HG03175 (cell line): ENCODE measurements at regions not wholly inside any gene's neighbourhood (a gene's known extent, or its start where the extent isn't known, plus 50 kb on each side); places are given as distances from the start of the nearest gene placed in this dataset.
"Not testable (repeated sequence)": the region's sequence is repeated elsewhere in the genome, so short reads cannot be mapped to it uniquely, and the experiment has no call there.

Experiments
- ATAC-seq: cut with Tn5 transposase; IDR thresholded peaks from one replicate; pipeline ENCODE4 v1.9.1; 2021; ENCODE audit warnings: mild to moderate bottlenecking, moderate library complexity; ENCODE audit not compliant: unreplicated experiment

DNA sequence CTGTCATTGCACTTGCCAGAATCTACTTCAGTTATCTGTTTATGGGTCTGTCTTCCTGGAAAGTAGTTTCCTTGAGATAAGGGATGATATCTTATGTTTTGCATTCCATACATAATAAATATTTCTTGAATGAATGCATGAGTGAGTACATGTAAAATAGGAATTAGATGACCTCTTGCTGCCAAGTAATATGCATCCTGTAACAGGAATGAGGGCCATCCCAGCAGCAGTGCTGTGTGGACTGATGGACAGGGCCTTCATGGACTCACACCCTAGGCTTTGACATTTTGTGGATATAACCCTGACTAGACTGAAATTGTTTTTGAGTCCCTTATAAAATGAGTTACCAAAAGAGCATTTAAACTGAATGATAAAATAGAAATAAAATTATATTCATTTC is 77.2 kb upstream of the NEIL3 start:
- no peak for ATAC-seq

DNA sequence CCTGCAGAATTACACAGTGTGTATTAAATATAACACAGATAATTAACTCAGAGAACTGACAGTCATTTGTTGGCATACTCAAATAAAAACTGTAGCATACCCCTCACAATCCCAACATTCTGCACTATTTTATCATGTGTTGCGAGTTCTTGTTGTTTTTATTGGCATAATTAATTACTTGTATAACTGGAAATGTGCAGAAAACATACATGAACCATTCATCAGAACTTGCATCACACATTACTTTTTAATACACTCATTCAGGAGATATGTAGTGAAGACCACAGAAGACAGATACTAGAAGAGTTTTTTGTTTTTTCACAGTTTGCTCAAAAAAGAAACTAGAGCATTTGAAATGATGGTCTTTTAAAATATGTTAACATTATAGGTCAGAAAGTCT is 74.6 kb upstream of the NEIL3 start:
- ATAC-seq = no peak

DNA sequence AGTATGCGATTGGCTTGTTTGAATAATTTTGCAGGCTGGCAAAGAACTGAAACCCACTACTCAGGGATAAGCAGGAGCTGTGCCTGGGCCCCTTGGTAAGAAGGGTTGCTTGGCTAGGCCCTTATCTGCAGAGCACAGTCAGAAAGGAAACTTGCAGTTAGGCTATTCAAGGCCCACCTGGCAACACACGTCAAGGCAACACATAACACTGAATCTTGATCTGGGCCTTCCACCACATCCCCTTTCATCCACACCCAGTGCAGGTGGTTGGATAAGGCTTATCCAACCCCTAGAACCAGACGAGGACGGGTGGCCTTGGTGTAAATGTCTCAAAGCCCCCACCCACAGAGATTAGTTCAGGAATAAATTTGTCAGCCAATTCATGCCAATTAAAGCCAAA is 72.8 kb upstream of the NEIL3 start:
- no peak for ATAC-seq

DNA sequence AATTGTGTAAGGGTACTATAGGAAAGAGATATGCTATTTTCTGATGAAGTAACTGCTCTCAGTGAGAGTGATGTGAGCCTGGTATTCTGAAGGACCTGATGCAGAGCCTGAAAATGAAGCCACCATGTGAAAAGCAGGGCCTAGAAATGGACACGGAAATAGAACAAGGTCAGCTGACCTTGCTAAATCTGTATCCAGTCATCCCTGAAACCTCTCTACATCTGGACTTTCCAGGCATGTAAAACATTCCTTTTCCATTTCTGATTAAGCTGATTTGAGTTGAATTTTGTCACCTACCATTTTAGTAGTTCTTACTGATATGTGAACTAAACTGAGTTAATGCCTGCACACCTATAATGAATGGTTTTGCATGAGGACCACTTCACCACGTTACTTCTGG is 72.4 kb upstream of the NEIL3 start:
- ATAC-seq = no peak

DNA sequence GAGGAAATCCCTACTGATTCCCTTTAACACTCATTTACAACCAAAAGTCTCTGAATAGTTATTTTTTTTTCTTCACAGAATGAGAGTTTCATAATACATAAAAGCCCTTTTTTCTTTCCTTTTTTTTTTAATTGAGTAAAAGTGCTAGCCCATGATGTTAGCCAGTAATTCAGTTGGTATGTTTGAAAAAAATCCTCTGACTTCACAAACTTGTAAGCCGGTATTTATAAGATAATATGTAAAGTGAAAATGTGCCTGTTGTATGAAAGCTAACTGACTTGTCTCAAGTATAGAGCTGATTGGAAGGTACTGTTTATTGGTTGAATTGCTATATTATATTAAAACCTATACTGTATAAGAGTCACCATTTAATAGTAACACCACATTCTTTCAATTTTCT is 70.2 kb upstream of the NEIL3 start:
- no peak for ATAC-seq

DNA sequence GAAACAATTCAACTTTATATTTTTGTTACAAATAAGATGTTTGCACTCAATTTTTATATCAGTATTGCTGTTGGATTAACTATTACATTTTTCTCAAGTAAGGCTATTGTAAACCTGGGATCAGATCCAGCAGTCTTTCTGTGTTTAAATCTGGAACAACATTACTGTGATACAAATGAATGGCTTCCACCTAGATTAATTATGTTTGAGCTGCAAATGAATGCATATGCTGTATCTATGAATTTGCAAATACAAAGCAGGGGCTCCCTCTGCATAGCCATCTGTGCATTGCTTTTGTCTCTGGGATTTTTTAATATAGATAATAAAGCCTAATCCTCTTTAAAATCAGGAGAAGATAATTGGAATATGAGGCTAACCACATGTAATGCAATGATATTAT is 69.8 kb upstream of the NEIL3 start:
- no peak for ATAC-seq

DNA sequence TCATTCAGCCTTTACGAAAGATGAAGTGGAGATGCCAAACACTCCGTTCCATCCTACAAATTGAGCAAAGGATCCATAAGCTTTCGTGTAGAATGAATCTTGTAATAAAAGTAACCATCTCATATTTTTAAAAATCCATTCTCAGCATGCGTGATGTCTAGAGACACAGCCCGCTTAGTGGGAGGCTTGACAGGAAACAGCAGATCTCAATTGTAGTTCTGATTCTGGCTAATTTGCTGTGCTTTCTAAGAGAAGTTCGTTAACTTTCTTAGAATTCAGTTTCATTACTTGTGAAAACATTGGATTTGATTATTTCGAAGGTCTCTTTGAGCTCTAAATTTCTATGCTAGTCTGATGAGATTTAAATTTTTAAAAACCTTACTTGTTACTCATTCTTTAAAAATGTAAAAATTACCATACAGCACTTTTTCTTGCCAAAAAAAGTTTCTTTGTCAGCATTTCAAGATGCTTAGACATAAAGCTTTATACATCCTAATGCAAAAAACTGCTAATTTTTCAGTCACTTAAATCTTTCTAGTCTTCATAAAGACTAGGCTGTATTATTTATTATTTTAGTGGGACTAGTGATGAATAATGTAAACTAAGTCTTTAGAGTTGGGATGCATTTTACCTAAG is 66.9 kb upstream of the NEIL3 start:
- ATAC-seq = no peak

DNA sequence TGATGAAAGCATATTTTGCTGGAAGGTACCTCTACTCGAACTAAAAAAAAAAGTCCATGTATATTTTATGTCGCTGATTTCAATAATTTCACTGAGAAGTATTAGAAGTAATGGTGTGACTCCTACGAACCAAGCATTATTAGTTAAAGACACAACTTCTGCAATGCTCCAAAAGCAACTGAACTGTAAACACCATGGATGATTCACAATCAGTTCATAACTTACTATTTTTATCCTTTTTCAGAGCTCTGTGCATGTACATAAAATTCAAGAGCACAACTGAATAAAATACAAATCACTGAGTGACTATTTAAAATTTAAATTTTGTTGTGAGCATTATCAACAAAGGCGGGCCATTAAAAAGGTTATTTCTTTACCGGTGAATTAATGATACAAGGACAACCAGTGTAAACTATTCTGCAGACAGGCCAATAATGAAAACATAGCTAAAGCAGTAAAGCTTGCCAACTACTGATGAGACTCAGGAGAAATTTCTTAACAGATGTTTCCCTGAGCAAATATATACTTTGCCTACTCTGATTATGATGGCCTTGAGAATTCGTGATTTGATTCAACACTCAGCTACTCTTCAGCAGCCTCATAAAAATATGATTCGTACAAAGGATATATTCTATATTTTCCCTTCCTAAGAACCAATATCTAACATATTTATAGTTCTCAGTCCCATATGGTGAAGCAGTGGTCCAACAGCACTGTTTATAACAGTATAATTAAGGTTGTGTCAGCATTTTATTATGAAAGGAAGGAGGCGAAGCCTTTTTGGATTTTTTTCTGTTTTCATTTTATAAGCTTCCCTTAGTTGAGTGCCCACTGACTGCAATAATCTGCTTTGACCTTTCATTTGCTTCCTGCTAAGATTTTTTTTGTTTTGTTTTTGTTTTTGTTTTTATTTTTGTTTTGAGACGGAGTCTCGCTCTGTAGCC is 62.8 kb upstream of the NEIL3 start:
- ATAC-seq = no peak

DNA sequence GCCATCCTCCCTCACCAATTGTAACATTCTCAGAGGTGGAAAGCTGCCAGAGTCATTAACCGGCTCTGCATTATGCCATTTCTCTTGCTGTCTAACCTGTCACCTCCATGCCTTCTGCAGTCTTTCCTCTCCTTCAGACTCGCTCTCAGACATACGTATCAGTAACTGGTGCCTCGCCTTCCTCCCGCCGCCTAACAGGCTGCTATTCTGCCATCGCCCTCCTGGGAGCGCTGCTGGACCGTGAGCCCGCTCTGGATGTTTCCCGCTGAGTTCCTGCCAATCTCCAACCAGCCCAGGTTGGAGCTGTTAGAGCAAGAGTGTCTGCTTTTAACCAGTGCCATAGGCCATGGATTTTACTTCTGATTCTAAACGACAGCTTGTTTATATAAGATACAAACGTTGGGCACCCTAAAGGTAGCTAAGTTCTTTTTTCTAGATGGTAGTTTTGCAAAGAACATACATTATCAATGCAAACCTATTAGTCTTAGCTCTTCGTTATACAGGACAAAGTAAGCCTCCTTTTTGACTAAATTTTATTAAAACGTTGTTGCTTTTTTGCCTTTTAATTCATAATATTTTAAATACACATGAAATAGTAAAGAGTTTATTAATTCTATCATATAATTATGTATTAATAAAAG is 59.5 kb upstream of the NEIL3 start:
- peak; percentile 98 for ATAC-seq

DNA sequence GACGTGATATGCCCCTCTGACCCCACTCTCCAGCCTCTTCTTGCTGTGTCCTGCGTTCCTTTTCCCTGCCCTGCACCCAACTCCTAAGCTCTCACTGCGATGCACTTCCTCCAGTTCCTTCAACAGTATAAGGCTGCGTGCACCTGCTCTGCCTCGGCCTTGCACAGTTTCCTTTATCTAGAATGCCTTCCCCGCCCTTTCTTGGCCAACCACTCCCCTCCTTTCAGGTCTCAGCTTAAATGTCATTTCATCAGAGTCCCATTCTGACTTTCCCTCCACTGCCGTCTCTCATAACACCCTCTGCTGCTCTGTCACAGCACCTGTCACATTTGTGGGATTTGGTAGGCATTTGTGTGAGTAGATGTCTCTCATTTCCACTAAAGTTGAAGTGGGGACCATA is 58.4 kb upstream of the NEIL3 start:
- no peak for ATAC-seq

DNA sequence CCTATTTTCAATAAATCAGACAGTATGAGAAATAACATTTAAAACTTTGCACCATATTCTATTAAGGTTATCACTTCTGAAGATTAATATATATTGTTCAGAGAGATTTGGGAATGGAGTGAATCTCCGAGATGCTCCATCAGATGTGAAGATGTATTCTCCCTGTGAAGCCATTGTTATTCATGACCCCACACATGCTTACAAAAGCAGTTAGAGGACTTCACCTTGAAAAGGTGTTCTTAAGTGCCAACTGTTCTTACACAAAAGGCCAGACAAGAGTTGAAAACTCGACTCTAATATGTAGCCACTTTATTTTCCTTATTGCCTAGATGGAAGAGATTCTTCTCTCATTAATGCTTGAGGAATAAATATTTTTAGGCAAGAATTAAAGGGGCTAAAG is 54.3 kb upstream of the NEIL3 start:
- no peak for ATAC-seq

DNA sequence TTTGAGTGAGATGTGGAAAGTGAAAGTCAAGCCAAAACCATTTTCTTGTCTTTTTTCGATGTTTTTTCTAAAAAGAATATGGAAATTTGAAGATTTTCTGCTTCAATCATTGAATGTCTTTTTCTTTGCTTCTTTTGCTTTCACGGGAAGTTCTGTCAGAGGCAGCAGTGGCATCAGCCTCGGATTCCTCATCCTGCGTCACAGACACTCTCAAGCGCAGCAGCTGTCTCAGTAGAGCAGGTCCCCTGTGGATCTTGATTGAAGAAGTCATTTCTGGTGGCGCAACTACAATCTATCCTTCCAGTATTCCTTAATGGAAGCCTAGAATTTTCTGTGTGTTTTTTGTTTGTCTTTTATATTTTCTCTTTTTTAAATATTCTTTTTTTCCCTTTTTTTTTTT is 52.7 kb upstream of the NEIL3 start:
- ATAC-seq = no peak

DNA sequence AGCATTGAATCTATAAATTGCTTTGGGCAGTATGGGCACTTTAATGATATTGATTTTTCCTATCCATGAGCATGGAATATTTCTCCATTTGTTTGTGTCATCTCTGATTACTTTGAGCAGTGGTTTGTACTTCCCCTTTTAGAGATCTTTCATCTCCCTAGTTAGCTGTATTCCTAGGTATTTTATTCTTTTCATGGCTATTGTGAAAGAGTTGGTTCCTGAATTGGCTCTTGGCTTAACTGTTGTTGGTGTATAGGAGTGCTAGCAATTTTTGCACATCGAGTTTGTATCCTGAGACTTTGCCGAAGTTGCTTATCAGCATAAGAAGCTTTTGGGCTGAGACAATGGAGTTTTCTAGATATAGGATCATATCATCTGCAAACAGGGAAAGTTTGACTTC is 50.2 kb upstream of the NEIL3 start:
- ATAC-seq = not testable (repeated sequence)
